Endothelial cell (in vitro differentiated cells): ENCODE measurements at regions not wholly inside any gene's neighbourhood (a gene's known extent, or its start where the extent isn't known, plus 50 kb on each side); places are given as distances from the start of the nearest gene placed in this dataset.

Experiments used
- DNase-seq: peaks from one replicate; pipeline ENCODE4 v3.0.0; 2021; ENCODE audit warnings: low spot score
- H3K27ac Mint-ChIP-seq: one replicate; pipeline ENCODE4 v1.8.0; 2021; ENCODE audit warnings: mixed read lengths, inconsistent platforms; ENCODE audit not compliant: unreplicated experiment
- H3K27me3 Mint-ChIP-seq: one replicate; pipeline ENCODE4 v1.8.0; 2021; ENCODE audit warnings: mild to moderate bottlenecking, moderate library complexity, mixed read lengths, inconsistent platforms; ENCODE audit not compliant: unreplicated experiment
- H3K36me3 Mint-ChIP-seq: one replicate; pipeline ENCODE4 v1.8.0; 2021; ENCODE audit warnings: mild to moderate bottlenecking, low read depth, mixed read lengths, inconsistent platforms; ENCODE audit not compliant: unreplicated experiment
- H3K4me1 Mint-ChIP-seq: one replicate; pipeline ENCODE4 v1.8.0; 2021; ENCODE audit warnings: mild to moderate bottlenecking, mixed read lengths, inconsistent platforms; ENCODE audit not compliant: unreplicated experiment
- H3K4me3 Mint-ChIP-seq: one replicate; pipeline ENCODE4 v1.8.0; 2021; ENCODE audit warnings: mild to moderate bottlenecking, mixed read lengths, inconsistent platforms; ENCODE audit not compliant: unreplicated experiment
- H3K9me3 Mint-ChIP-seq: one replicate; pipeline ENCODE4 v1.8.0; 2021; ENCODE audit warnings: mixed read lengths, inconsistent platforms; ENCODE audit not compliant: unreplicated experiment
- TF ChIP-seq, protein P1 (sequence below): fragments of 200-600 bp; sonication (generic); IDR thresholded peaks from one replicate; pipeline ENCODE4 v1.5.0; 2021; ENCODE audit warnings: antibody characterized with exemption; ENCODE audit not compliant: unreplicated experiment

DNA sequence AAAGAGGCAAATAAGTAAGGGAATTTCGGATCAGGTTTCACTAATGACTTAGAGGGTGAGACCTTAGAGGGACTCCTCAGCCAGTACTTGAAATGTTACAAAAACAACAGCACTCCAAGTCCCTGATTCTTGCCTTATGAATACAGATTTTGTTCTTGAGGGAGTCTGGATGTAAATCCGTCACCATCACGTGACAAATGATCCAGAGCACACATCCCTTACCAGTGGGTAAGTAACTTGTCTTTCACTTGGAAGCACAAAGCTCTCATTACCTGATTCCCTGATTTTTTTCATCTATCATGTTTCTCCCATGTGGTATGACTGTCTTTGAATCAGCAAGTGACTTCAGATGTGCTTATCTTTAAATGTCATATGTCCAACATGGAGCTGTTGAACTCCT, 595.3 kb upstream of the POU3F2 start:
- no peak for DNase-seq
- no peak overlapping the region for H3K27ac Mint-ChIP-seq
- no peak overlapping the region for H3K4me3 Mint-ChIP-seq
- TF ChIP-seq, protein P1, sequence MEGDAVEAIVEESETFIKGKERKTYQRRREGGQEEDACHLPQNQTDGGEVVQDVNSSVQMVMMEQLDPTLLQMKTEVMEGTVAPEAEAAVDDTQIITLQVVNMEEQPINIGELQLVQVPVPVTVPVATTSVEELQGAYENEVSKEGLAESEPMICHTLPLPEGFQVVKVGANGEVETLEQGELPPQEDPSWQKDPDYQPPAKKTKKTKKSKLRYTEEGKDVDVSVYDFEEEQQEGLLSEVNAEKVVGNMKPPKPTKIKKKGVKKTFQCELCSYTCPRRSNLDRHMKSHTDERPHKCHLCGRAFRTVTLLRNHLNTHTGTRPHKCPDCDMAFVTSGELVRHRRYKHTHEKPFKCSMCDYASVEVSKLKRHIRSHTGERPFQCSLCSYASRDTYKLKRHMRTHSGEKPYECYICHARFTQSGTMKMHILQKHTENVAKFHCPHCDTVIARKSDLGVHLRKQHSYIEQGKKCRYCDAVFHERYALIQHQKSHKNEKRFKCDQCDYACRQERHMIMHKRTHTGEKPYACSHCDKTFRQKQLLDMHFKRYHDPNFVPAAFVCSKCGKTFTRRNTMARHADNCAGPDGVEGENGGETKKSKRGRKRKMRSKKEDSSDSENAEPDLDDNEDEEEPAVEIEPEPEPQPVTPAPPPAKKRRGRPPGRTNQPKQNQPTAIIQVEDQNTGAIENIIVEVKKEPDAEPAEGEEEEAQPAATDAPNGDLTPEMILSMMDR, result no peak
- no peaks in the 10 kb centered on the region for H3K27me3 Mint-ChIP-seq
- no peaks in the 10 kb centered on the region for H3K36me3 Mint-ChIP-seq
- H3K4me1 Mint-ChIP-seq, result no peaks in the 10 kb centered on the region
- H3K9me3 Mint-ChIP-seq, result no peaks in the 10 kb centered on the region

DNA sequence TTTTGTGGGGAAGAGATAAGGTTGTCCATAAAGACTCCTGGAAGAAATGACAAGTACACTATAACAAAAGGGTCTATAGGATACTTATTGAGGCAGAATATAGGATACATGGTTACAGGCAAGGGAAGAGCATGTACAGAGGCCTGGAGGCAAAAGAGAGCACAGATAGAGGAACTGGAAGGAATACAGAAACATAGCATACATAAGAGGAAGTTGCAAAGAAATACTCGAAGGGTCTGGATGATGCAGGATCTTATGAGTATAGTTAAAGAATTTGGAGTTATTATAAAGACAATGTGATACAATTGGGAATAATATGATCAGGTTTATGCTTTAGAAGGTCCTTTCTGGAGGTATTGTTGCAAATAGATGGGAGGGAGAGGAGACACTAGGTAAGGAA, 592.7 kb upstream of the POU3F2 start:
- DNase-seq, result no peak

DNA sequence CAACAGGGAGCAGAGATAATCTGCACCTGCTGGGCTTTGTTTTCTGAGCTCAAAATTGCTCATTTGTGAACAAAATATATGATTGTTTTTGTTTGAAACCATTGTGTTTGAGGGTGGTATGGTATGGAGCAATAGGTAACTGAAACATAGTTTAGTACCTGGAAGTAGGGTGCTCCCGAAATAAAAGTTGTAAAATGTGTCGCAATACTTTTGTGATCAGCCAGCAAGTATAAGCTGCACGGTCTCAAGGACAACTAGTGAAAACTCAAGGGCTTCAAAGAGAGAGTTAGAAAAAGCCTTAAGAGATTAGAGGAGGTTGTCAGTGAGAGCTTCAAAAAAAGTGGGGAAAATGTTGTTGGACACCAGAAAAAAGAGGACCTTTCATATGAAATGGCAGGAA, 579.8 kb upstream of the POU3F2 start:
- Mint-ChIP-seq H3K36me3 (no peaks in the 10 kb centered on the region), H3K27me3 (no peaks in the 10 kb centered on the region), H3K4me1 (no peaks in the 10 kb centered on the region), H3K4me3 (no peak overlapping the region), H3K27ac (no peak overlapping the region), H3K9me3 (no peaks in the 10 kb centered on the region)
- TF ChIP-seq, protein P1, result no peak
- DNase-seq, result no peak

More for the DNA sequence above, 592.7 kb upstream of the POU3F2 start:
- Mint-ChIP-seq H3K36me3 (no peaks in the 10 kb centered on the region), H3K4me3 (no peak overlapping the region), H3K4me1 (no peaks in the 10 kb centered on the region), H3K27ac (no peak overlapping the region), H3K9me3 (no peaks in the 10 kb centered on the region), H3K27me3 (no peaks in the 10 kb centered on the region)
- TF ChIP-seq, protein P1, result no peak

DNA sequence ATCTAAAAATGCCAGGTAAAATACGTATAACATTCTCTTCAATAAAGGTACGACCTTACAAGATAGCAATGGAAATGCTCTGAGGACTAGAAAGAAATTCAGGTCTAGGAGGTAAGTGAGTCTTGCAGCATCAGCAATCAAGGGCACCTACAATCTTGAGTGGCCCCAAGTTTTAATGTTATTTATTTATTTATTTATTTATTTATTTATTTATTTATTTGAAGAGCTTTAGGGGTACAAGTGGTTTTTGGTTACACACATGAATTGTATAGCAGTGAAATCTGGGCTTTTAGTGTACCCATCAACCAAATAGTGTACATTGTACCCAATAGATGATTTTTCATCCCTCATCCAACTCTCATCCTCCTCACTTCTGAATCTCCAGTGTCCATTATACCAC, 574.0 kb upstream of the POU3F2 start:
- DNase-seq, result no peak
- H3K4me3 Mint-ChIP-seq, result no peak overlapping the region
- no peaks in the 10 kb centered on the region for H3K9me3 Mint-ChIP-seq
- H3K27me3 Mint-ChIP-seq, result no peaks in the 10 kb centered on the region
- TF ChIP-seq, protein P1, result no peak
- H3K27ac Mint-ChIP-seq, result no peak overlapping the region
- H3K4me1 Mint-ChIP-seq, result no peaks in the 10 kb centered on the region
- no peaks in the 10 kb centered on the region for H3K36me3 Mint-ChIP-seq

DNA sequence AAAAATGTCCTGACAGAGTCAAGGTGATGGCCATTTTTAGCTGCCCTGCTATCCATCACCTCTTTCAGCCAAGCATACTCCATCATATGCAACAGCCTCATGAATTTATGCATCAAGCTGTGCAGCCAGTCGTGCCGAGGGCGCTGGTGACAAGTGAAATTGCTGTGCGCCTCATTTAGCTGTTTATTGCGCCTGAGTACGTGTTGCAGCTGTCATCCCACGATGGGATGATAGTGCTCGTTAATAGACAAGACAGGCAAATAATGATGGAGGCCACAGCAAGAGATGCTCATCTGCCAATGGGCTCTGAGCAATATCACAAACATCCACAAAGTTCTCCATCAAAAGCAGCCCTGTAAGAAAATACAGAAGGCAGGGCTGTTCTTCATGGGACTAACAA, 562.3 kb upstream of the POU3F2 start:
- DNase-seq, result no peak
- TF ChIP-seq, protein P1, result no peak
- H3K36me3 Mint-ChIP-seq, result no peaks in the 10 kb centered on the region
- no peaks in the 10 kb centered on the region for H3K4me1 Mint-ChIP-seq
- H3K27me3 Mint-ChIP-seq, result no peaks in the 10 kb centered on the region
- no peaks in the 10 kb centered on the region for H3K9me3 Mint-ChIP-seq
- no peak overlapping the region for H3K27ac Mint-ChIP-seq
- H3K4me3 Mint-ChIP-seq, result no peak overlapping the region
